C4-2B (cell line): ENCODE measurements at regions not wholly inside any gene's neighbourhood (a gene's known extent, or its start where the extent isn't known, plus 50 kb on each side); places are given as distances from the start of the nearest gene placed in this dataset.

Experiments used
- CTCF ChIP-seq: fragments of 450-650 bp; conservative IDR thresholded peaks from 2 replicates; pipeline ENCODE4 v1.5.1; 2017; ENCODE audit warnings: mild to moderate bottlenecking
- ZFX ChIP-seq: fragments of 450-650 bp; IDR thresholded peaks from 2 replicates; pipeline ENCODE4 v1.6.1; 2017

- no peak for TF ChIP-seq CTCF
- TF ChIP-seq ZFX, result no peak
Observed at GRCh38 chr3:127420829-127421228, 133.0 kb upstream of the PRR20G start.
